DMS114 treated with DMSO at 0.1 percent for 48 hours (cell line): ENCODE measurements at regions not wholly inside any gene's neighbourhood (a gene's known extent, or its start where the extent isn't known, plus 50 kb on each side); places are given as distances from the start of the nearest gene placed in this dataset.

Experiments used
- DNase-seq: peaks from one replicate; lab custom pipeline; 2025; ENCODE audit not compliant: unreplicated experiment; lab: John Stamatoyannopoulos, UW

DNA sequence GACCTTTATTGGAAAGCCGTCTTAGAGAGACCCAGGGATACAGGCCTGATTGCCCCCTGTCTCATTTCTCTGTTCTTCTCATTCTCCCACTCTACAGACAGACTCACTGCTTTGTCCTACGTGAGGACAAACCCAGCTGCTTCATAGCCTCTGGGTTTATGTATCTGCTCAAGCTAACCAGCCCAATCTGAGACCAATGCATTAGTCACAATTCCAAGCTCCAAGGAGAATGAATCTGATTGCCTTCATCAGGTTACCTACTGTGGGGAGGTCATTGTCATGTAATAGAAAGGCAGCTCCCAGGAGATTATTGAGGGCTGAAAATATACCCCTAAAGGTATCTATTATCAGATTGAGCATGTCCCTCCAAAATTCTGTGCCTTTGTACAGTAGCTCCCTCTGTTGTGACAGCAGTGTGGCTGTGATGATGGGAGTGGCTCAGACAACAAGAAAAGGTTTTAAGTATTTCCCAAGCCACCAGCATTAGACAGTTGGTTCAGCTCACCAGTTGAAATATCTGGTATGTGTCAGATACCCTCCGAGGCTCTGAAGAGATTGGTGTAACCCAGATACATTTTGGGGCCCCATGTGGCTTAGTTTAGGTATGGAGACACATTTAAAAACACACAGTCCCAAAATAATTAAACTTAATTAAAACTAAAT, 123.1 kb upstream of the EEPD1 start:
- no peak for DNase-seq

GRCh38 chr7:36032361-36032818, 120.7 kb upstream of the EEPD1 start:
- no peak for DNase-seq

GRCh38 chr7:36034020-36034419, 119.0 kb upstream of the EEPD1 start:
- no peak for DNase-seq

DNA sequence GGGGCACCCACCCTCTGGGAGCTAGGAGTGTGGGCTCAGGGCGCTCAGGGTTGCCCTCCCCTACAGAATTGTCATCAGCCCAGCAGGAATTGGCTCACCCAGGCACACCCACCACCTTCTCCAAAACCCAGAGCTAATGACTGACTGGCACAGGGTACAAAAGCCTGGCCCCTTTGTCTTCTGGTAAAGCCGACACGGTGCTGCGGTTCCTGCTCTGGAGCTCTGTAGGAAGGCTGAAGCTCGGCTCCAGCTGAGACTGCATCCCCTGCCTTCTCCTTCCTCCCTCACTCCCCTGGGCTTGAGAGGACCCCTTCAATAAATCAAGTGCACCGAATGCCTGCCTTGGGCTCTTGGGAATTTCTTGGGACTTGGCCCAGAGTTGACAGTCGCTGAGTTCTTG, 117.9 kb upstream of the EEPD1 start:
- no peak for DNase-seq

DNA sequence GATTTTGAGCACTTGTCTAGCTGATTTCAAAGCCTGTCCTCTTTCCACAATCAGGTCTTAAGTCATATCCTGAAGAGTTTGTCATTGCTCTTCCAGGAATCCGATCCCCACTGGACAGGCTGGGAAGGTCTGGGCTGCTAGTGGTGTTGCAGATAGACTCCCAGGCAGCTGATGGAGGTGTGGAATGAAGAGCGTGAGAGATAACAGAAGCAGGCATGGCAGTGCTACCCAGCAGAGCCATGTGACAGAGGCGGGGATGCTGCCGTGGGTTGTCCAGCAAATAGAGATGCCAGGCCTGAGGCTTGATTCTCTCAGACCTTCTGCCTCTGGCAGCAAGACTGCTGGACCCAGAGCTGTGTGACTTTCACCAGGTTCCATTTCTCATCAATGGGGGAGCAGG, 116.5 kb upstream of the EEPD1 start:
- no peak for DNase-seq

DNA sequence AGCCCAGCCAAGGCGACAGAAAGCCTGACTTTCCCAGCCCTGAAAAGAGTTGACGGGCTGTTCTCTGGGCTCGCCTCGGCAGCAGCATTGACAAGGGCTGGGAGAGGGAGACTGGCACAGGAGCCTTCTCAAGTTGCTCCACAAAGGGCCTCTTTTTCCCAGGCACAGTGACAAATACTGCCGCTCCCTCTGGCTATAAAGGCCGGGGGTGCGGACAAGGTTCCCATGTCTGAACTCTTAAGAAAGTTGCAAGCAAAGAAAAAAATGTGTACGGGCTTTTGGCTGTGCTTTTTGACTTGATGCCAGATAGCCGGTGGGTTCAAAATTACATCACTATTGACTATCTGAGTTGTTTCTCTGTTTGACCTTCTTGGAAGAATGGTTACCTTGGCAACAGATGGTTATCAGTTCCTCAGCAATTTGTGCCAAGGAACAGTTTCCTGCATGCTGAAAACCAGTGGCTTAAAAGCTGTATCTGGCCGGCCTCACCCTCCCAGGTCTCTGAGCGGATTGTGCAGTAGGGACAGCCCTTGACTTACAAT, 115.9 kb upstream of the EEPD1 start:
- DNase-seq = no peak

- no peak for DNase-seq
These were observed 114.9 kb upstream of the EEPD1 start for GRCh38 chr7:36038063-36038721.

GRCh38 chr7:36039243-36039642, 113.8 kb upstream of the EEPD1 start:
- DNase-seq = no peak

DNA sequence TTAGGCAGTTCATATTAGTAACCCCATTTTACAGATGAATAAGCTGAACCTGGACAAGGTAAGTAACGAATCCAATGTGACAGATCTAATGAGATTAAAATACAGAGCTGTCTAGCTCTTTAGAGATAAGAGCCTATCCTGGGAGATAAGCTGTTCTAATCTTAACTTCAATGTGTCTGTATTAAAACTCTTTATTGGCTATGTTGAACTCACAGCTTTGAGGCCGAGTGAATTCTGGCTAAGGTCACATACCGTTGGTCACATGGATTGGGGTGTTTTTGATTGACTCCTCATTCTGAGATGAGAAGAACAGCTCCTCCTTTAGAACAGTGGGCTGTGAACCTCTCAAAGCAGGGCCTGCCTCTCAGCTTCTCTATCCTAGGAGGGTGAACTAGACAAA, 113.4 kb upstream of the EEPD1 start:
- DNase-seq = no peak

DNA sequence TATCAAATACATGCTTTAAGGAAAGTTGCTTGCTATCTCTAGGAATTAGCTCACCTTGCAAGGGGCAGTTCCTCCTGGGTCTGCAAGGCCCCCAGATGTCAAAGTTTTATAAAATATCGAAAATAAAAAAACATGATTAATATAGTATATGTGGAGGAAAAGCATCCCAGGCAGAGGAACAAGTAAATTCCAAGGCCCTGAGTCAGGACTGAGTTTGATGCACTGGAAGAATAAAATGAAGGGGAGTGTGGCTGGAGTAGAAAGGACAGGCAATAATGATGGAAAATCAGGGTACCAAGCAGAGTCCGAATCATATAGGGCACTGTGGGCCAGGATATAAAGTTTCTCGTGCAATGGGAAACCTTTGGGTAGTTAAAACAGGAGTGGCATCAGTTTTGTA, 112.4 kb upstream of the EEPD1 start:
- no peak for DNase-seq

GRCh38 chr7:36044101-36044892, 108.8 kb upstream of the EEPD1 start:
- DNase-seq = no peak

DNA sequence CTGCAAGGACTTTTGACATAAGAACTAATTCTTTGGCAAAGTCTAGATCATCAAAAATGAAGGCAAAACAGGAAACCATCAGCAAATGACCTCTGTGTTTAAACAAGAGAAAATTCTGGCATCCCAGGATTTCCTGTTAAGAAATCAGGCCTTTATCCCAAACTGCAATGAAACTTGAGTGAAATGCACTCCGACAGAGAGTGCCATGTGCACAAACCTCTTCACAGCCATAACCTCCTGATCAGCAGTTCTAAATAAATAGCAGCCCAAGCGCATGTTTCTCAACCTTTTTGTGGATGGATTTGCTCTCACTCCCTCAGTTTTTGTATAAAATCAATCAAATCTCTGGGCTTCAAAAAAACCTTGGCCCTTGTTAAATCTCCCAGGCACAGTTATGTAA, 107.7 kb upstream of the EEPD1 start:
- DNase-seq = no peak

DNA sequence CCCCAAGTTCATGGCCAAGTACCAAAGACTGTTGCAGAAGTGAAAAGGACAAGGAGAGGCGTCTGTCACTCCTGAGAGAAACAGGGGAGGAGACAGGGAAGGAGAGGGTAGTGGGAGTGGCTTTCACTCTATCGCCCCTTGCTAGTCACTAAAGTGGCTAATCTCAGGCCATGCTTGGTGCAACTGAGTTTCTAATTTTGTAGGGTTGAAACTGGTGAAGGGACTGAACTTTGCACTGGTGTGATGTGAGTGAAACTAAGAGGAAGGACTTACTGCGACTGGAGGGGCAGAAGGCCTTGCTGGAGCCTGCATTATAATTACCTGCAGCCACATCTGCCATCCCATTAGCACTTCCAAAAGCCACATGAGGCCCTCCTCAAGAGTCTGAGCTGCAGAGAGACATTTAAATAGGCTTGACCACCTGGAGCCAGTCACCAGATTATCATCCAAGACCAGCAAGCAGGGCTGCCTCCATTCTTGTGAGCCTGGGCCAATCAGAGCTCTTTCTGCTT, 107.2 kb upstream of the EEPD1 start:
- no peak for DNase-seq

- no peak for DNase-seq
These were observed 105.9 kb upstream of the EEPD1 start for GRCh38 chr7:36047091-36047658.

DNA sequence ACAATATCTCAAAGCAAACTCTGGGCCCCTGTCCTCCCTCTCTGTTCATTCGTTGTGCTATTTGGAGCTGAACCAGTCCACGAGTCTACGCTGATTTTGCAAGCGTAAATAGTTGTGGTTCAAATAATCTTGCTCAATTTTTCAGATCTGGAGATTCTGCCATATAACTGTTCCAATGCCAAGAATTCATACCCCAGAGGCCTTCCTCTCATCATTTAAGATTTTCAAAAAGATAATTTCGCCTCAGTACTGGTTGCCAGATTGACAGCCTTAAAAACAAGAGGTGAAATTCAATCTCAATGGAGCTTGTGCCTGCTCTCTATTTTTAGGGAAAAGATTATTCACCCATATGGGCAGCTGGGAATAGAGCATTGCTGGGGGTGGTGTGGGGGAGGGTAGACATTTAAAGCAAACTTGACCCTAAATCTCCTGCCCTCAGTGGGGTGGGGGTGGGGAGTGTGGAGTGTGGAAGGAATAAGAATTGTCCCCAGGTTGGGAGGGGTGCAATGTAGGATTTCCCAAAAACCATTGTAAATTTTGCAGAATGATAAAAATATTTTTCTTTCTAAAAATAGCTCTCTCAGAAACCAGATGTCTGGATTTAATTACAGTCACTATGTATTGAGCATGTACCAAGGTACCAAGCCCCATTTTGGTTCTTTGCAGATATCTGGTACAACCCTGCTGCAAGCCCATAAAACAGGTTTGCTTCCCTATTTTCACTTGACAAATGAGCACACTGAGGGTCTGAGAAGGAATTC, 104.7 kb upstream of the EEPD1 start:
- DNase-seq = no peak

DNA sequence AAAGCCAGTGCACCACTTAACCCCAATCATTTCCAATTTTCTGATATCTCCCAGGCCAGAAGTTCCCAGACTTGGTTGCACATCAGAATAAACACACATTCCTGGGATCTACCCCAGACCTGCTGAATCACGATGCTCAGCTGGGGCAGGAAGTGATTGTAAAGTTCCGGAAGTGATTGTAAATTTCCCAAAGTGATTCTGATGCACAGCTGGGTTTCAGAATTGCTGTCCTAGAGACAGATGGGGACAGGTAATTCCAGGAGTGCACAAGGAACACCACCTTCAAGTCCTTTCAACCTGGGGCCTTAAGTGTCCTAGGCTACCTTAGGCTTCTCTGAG, 104.2 kb upstream of the EEPD1 start:
- DNase-seq = no peak

- no peak for DNase-seq
These were observed 101.6 kb upstream of the EEPD1 start for GRCh38 chr7:36051501-36051900.

DNA sequence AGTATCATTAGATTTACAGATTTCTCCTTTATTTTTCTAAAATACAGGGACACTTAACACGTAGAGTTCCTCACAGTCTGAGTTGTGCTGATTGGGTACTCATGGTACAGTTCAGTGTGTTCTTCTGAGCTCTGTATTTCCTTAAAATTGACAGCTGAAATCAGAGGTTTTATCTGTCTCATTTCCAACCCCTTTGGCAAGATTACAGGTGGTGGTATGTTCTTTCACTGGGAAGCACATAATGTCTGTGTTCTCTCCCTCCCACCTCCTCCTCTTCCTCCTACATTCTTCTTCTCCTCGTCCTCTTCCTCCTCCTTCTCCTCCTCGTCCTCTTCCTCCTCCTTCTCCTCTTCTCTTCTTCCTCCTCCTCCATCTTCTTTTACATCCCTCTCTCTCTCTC, 99.5 kb upstream of the EEPD1 start:
- no peak for DNase-seq

DNA sequence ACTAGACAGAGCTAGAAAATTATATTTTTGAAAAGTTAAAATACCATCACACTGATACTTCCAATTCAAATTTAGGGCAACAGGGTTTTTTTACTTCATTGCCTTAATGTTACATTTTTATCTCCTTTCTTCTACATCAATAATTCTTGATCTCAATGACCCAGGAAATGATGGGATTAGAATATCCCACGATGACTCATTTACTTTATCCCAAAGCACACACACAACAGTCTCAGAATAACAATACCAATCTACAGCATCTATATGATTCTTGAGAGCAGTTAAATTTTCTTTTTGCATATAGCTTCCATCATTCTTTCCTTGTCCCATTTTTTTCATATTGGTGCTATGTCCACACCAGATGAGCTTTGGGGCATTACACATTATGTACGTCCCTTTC, 98.4 kb upstream of the EEPD1 start:
- no peak for DNase-seq

- no peak for DNase-seq
These were observed 97.8 kb upstream of the EEPD1 start for GRCh38 chr7:36055207-36055606.

- DNase-seq = no peak
These were observed 95.7 kb upstream of the EEPD1 start for GRCh38 chr7:36057323-36057722.
